ENCODE measurements at regions not wholly inside any gene's neighbourhood (a gene's known extent, or its start where the extent isn't known, plus 50 kb on each side); places are given as distances from the start of the nearest gene placed in this dataset.

DNA sequence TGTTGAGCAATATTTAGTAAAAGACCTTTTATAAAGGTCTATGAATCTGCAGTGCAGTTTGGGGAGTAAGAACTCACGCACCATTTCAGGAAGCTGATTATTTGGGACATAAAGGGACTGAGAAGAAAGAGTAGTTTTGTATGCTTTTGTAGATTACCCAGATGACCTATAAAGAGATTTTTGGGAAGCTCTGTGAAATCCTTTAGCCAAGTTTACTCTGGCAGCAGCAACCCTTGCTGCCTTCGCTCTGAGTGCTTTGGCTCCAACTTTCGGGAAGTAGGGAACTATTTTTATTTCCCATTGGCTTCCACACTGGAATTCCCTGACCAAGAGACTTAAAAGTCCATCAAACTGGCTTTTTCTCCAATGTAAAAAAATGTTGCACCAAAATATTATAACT, 1110.1 kb upstream of the PHF14 start:
- no peak overlapping the region for H2BK15ac ChIP-seq (ENCODE audit: low read depth, low read length)
- BruUV-seq (replicated peaks) = no TSS peak
- H2BK20ac ChIP-seq (ENCODE audit: low read depth, low read length) = no peak overlapping the region
- TF ChIP-seq BHLHE40 (IDR thresholded peaks at IDR 0.05; ENCODE audit: low read depth, low read length) (no peak), CHD1 (IDR thresholded peaks at IDR 0.05; ENCODE audit: low read depth, low read length) (no peak), RAD21 (IDR thresholded peaks at IDR 0.05; ENCODE audit: low read length) (no peak), MXI1 (IDR thresholded peaks at IDR 0.05; ENCODE audit: borderline replicate concordance, low read depth, low read length) (no peak), MAZ (IDR thresholded peaks at IDR 0.05; ENCODE audit: borderline replicate concordance, low read depth, low read length) (no peak), POLR2A (IDR thresholded peaks at IDR 0.05; ENCODE audit: low read depth, low read length) (no peak), RCOR1 (IDR thresholded peaks at IDR 0.05; ENCODE audit: insufficient replicate concordance, low read length) (no peak), MAFK (IDR thresholded peaks at IDR 0.05; ENCODE audit: low read depth, low read length) (no peak), SMC3 (IDR thresholded peaks at IDR 0.05; ENCODE audit: low read depth, low read length) (no peak), CEBPB (IDR thresholded peaks at IDR 0.05; ENCODE audit: low read depth, low read length) (no peak), RFX5 (IDR thresholded peaks at IDR 0.05; ENCODE audit: low read depth, low read length) (no peak), FOS (IDR thresholded peaks at IDR 0.05; ENCODE audit: low read depth, low read length) (no peak), NFE2L2 (IDR thresholded peaks at IDR 0.05; ENCODE audit: low read depth, low read length) (no peak)
- TF ChIP-seq, protein P1, sequence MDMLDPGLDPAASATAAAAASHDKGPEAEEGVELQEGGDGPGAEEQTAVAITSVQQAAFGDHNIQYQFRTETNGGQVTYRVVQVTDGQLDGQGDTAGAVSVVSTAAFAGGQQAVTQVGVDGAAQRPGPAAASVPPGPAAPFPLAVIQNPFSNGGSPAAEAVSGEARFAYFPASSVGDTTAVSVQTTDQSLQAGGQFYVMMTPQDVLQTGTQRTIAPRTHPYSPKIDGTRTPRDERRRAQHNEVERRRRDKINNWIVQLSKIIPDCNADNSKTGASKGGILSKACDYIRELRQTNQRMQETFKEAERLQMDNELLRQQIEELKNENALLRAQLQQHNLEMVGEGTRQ (IDR thresholded peaks at IDR 0.05; ENCODE audit: low read depth, low read length) = no peak
- TF ChIP-seq, protein P2, sequence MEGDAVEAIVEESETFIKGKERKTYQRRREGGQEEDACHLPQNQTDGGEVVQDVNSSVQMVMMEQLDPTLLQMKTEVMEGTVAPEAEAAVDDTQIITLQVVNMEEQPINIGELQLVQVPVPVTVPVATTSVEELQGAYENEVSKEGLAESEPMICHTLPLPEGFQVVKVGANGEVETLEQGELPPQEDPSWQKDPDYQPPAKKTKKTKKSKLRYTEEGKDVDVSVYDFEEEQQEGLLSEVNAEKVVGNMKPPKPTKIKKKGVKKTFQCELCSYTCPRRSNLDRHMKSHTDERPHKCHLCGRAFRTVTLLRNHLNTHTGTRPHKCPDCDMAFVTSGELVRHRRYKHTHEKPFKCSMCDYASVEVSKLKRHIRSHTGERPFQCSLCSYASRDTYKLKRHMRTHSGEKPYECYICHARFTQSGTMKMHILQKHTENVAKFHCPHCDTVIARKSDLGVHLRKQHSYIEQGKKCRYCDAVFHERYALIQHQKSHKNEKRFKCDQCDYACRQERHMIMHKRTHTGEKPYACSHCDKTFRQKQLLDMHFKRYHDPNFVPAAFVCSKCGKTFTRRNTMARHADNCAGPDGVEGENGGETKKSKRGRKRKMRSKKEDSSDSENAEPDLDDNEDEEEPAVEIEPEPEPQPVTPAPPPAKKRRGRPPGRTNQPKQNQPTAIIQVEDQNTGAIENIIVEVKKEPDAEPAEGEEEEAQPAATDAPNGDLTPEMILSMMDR (conservative IDR thresholded peaks at IDR 0.05; ENCODE audit: low read depth, low read length) = no peak
- TF ChIP-seq, protein P3, sequence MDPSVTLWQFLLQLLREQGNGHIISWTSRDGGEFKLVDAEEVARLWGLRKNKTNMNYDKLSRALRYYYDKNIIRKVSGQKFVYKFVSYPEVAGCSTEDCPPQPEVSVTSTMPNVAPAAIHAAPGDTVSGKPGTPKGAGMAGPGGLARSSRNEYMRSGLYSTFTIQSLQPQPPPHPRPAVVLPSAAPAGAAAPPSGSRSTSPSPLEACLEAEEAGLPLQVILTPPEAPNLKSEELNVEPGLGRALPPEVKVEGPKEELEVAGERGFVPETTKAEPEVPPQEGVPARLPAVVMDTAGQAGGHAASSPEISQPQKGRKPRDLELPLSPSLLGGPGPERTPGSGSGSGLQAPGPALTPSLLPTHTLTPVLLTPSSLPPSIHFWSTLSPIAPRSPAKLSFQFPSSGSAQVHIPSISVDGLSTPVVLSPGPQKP (IDR thresholded peaks at IDR 0.05; ENCODE audit: borderline replicate concordance, low read depth, low read length) = no peak
- H3K27ac ChIP-seq (ENCODE audit: insufficient read depth, low read length) = no peak overlapping the region
- no peak overlapping the region for H4K8ac ChIP-seq (ENCODE audit: low read depth in 2 of 2, low read length in 2 of 2)
- no peak overlapping the region for H3K4me2 ChIP-seq (ENCODE audit: low read depth, low read length)
- no peaks in the 10 kb centered on the region for H3K79me1 ChIP-seq (ENCODE audit: low read depth in 1 of 2, low read length in 2 of 2)
- no peak overlapping the region for H2AFZ ChIP-seq (replicated peaks; ENCODE audit: low read length, poor library complexity)
- no peak overlapping the region for H2BK120ac ChIP-seq (ENCODE audit: low read depth, low read length)
- no peaks in the 10 kb centered on the region for H3K9me1 ChIP-seq (ENCODE audit: insufficient read depth, low read length)
- no CpG with 5 or more reads among the region's 3 CpGs for WGBS, 2 experiments (ENCODE audit: extremely low coverage in 2 of 2, insufficient read length in 1 of 2)
- H3K18ac ChIP-seq (ENCODE audit: low read depth, low read length) = no peak overlapping the region
- H3K4ac ChIP-seq (ENCODE audit: low read depth, low read length) = no peak overlapping the region
- H2AK5ac ChIP-seq (ENCODE audit: low read depth, low read length) = no peak overlapping the region
- H3K4me3 ChIP-seq (ENCODE audit: insufficient read depth, low read depth, low read length) = no peak overlapping the region
- no peaks in the 10 kb centered on the region for H3K36me3 ChIP-seq (ENCODE audit: control insufficient read depth, insufficient read depth, low read length)
- dilution Hi-C loops (cut with HindIII; ENCODE audit: low sequenced_read_pairs, unreplicated experiment) = no loop called here
- H3K56ac ChIP-seq (ENCODE audit: extremely low read depth, insufficient read depth, low read length) = no peak overlapping the region
- H4K20me1 ChIP-seq (ENCODE audit: insufficient read depth, low read length) = no peaks in the 10 kb centered on the region
- H4K5ac ChIP-seq (ENCODE audit: low read depth, low read length) = no peak overlapping the region
- peaks cover 2% of the 10 kb centered on the region for H3K9me3 ChIP-seq (ENCODE audit: control insufficient read depth, insufficient read depth, low read length)
- no peak overlapping the region for H3K14ac ChIP-seq (replicated peaks; ENCODE audit: low read depth, low read length)
- in situ Hi-C loops (cut with MboI; ENCODE audit: low sequenced_read_pairs) = no loop called here
- no peak overlapping the region for H2BK5ac ChIP-seq (ENCODE audit: low read depth, low read length, poor library complexity, severe bottlenecking)
- H3K4me1 ChIP-seq (ENCODE audit: control insufficient read depth, insufficient read depth, low read length) = no peaks in the 10 kb centered on the region
- no peak overlapping the region for H3K23ac ChIP-seq (ENCODE audit: low read depth, low read length)
- H3K27me3 ChIP-seq (ENCODE audit: control insufficient read depth, insufficient read depth, low read length) = no peaks in the 10 kb centered on the region
- no peak for ATAC-seq (ENCODE audit: low read depth)
- ChIA-PET POLR2A (ENCODE audit: unreplicated experiment) (no interaction called here), CTCF (no interaction called here)
- no peak overlapping the region for H4K91ac ChIP-seq (ENCODE audit: insufficient read depth, low read depth, low read length)
- intact Hi-C loops (cut with micrococcal nuclease) = no loop called here
- H2AK9ac ChIP-seq (replicated peaks; ENCODE audit: low read depth, low read length, poor library complexity) = no peak overlapping the region
- DNase-seq = no peak
- no peak overlapping the region for H3K9ac ChIP-seq (ENCODE audit: low read depth, low read length)

All from IMR-90 (cell line).